GM18526 (cell line): ENCODE measurements at regions not wholly inside any gene's neighbourhood (a gene's known extent, or its start where the extent isn't known, plus 50 kb on each side); places are given as distances from the start of the nearest gene placed in this dataset.

Experiments used
- POLR2A ChIP-seq: IDR thresholded peaks from 3 replicates; pipeline ENCODE4 v1.6.1; 2011; ENCODE audit not compliant: insufficient read length; ENCODE audit errors: extremely low read depth

DNA sequence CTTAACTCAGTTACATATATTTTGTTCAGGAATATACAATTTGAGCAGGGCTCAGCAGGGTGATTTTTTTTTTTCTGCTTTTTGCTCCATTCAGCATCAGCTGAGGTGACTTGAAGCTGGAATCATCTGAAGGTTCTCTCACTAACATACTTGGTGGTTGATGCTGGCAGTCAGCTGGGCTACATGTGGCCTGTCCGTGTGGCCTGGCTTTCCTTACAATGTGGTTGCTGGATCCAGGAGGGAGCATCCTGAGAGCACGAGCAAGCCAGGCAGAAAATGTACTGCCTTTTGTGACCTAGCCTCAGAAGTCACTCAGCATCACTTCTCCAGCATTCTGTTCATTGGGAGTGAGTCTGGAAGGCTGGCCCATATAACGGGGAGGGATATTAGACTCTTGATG, 151.6 kb upstream of the E2F8 start:
- no peak for TF ChIP-seq POLR2A

DNA sequence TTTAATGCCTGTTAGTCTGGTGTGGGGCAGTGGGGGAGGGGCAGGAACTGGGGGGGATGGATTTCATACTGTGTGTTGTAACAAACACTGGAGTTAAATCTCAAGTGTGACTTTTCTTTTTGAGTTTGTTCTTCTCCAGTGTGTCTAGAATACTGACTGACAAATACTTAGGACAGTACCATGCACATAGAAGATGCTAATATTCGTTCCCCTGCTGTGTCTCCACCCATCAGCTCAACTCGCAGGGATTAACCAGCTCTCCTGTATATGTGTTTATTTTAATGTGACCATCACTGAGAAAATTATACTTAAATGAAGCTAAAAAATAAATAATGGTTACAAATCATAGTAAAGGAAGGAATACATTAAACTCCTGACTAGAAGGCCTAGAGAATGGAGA, 150.9 kb upstream of the E2F8 start:
- no peak for TF ChIP-seq POLR2A

DNA sequence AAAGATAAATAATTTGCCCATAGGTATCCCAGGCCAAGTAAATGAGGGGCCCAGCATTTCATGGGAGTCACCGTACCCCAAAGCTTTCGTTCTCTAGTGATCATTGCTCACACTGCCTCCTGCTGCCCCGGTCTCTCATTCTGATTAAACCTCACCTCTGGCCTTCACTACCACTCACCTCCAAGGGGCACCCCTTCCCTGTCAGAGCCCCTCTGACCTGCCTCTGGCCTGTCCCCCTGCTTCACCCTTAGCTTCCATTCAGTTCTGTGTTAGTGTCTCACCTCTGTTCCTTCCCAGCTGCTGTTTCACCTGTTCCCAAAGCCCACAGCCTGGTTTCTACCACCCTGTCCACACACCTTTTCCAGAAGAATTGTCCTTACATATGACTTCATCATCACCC, 150.3 kb upstream of the E2F8 start:
- no peak for TF ChIP-seq POLR2A

DNA sequence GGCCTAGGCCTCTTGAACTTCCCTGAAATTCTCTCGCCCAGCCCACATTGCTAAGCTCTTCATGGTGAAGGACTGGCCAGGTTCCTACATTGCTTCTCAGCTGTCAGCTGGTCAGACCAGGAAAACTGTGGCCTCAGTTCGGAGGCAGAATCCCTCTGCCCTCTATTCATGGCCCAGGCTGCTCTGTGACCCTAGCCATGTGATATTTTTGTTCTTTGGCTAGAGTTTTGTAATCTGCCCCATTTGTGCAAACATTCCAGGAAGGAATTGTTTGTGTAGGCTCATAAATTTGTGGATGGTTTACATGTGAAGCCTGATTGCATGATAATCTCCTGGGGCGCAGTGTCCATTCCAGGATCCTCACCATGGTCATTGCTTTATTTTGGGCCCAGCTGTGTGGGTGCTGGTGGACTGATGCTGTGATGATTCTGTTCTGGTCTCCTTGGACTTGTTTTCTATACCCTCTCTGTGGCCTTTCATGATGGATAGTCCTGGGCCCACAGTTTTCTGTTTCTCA, 149.1 kb upstream of the E2F8 start:
- no peak for TF ChIP-seq POLR2A

DNA sequence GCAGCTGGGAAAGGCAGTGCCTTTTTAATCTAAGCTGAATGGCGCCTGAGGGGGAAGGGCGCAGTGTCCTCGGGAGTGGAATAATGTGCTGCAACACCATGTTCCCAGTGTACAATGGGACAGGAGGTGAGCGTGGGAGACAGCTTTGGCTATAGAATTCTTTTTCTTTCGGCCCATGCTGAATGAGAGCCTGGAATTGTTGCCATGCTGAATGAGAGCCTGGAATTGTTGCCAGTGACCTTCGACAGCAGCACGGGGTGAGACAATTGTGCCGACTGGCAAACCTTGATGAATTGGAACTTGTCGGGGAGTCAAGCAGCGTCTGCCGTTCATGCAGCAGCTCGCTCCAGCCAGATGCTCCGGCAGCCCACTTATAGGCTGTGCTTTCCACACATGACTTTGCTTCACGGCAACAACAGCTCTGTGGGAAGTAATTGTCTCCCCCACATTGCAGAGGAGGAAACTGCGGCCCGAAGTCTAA, 141.4 kb upstream of the E2F8 start:
- no peak for TF ChIP-seq POLR2A

DNA sequence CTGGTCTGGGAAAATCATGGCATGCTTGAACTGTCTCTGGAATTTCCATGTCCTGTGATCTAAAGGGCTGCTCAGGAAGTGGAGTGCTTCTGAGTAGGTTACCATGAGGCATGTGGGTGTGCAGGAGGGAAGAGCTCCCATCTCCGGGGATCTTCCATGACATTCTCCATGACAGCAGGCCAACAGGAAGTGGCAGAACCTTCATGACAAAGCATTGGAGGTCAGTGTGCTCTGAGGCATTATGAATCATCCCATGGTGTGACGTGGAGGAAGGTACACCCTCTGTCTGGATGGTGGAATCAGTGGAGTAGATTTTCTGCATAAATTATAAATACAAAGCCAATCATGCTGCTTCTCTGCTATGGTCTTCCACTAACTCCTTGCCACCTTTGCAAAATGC, 139.6 kb upstream of the E2F8 start:
- TF ChIP-seq POLR2A: no peak

DNA sequence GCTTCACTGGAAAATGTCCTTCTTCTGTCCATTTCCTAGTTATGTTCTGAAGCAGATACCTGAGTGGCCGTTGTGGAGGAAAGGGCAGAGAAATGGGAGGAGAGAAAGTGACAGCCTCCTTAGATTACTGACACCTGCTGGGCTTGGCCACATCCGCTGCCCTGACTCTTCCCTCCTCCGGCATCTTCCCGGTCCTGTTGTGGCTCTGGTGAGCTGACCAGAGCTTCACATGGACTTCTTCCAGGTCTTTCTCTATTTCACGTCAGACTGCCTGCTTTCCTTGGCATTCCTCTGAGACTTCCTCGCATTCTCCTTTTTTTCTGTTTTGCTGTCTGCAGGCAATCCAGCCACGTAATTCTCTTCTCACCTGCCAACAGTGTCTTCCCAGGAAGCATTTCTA, 138.7 kb upstream of the E2F8 start:
- no peak for TF ChIP-seq POLR2A

DNA sequence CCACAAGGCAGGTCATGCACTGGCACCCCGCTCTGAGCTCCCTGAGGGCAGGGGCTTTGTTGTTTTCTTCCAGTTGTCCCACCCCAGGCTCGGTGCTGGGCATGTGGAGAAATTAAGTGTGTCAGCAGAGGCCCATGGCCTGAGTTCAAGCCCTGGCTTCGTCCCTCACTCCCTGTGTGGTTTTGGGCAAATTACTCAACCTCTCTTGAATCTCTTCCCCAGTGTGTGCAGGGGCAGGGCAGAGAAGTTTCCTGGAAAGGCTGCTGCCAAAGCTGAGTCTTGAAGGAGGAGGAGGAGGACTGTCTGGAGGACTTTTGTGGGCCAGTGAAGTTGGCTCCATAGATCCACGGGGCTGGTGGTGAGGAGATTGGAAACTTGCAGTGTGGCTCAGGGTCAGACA, 138.1 kb upstream of the E2F8 start:
- TF ChIP-seq POLR2A: no peak

DNA sequence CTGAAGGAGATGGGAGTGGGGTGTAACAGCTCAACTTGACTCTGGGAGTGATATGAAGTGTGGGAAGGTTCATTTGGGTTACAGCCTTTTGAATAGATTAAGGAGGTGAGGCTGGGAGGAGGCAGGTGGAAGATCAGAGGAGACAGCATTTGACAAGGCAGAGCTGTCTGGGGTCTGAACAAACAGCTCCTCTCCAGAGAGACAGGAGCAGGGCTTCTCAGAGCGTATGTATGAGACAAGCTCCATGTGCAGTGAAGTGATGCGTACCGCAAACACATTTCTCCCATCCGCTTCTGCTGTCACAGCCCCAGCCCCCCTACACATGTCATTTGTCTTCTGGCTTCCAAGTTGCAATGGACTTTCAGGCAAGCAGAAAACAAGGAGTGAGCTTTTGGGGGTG, 137.1 kb upstream of the E2F8 start:
- TF ChIP-seq POLR2A: no peak

DNA sequence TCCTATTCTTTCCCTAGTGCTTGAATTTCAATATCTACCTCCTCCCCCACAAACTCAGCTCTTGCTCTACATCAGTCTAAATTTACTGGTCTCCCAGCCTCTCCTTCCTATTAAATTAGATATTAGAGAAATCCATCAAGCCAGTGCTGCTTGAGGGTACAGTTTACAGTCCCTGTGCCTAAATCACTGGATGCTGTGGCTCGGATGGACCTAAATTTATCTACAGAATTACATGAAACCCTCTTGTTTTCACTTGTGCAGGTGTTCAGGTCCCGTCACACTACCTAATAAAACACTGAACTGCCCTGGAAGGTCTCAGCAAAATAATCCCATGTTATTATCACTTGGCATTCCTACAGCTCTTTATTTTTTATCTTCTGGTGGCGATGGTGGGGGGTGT, 134.7 kb upstream of the E2F8 start:
- TF ChIP-seq POLR2A: no peak

DNA sequence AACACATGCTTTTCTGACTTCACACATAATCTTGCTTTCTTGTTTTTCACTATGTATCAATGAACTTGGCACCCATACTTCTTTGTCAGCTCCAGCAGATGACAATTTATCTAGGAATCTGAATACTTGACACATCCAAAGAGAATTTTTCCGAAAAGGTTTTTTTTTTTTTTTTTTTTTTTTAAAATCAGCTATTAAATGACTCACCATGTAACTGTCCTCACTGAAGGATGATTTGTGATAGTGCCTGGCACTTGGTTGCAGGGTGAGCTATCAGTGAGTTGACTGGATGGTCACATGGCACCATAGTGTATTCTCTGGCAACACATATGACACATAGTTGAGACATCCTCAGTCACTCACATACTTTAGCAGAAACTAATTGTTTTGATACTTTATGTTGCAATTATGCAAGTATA, 133.4 kb upstream of the E2F8 start:
- TF ChIP-seq POLR2A: no peak

DNA sequence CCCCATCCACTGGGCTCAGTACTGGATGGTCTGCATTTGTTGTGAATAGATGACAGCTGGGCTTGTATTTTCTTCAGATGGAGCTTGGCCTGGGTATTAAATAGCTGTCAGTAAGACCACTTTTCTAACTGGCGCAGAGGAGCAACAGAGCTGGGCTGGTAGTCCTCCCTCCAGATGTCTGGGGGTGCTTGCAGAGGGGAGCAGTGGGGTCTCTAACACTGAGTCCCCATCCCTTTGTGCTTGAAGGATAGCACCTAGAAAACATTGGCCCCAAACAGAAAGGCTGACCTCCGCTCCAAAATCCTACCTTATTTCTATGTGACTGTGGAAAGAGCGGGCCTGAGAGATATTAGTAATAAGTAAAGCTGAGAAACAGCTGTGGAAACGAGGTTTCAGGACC, 131.6 kb upstream of the E2F8 start:
- TF ChIP-seq POLR2A: no peak

DNA sequence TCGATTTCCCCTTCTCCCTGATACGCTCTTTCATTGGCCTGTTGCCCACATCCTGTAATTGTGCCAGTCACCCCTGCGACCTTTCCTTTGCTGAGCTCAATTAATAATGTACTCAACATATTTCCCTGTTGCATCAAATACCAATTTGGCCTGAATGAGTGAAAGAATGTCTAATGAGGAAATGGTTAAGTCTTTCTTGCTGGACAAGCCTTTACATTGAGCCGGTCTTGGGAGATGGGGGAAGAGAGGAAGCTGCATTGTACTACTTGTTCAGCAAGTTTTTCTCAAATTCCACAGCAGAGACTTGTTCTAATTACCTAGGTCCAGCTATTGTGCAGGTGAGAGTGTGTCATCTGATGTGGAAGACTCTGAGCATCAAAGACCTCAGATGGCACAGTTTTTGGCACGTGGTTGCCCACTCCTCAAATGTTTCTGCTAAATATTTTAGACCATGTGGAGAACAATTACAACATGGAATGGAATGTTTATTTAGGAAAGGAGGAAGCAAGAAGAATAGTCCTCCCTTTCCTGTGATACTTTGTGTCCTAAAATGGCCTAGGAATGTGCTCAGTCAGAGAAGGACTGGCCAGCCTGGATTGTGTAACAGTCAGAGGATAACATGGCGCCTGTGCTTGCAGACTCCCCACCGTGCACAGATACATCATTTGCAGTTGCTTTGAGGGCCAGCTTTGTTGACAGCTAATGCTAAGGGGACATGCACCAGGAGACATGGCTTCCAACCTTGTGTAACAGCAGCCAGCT, 129.5 kb upstream of the E2F8 start:
- TF ChIP-seq POLR2A: no peak

DNA sequence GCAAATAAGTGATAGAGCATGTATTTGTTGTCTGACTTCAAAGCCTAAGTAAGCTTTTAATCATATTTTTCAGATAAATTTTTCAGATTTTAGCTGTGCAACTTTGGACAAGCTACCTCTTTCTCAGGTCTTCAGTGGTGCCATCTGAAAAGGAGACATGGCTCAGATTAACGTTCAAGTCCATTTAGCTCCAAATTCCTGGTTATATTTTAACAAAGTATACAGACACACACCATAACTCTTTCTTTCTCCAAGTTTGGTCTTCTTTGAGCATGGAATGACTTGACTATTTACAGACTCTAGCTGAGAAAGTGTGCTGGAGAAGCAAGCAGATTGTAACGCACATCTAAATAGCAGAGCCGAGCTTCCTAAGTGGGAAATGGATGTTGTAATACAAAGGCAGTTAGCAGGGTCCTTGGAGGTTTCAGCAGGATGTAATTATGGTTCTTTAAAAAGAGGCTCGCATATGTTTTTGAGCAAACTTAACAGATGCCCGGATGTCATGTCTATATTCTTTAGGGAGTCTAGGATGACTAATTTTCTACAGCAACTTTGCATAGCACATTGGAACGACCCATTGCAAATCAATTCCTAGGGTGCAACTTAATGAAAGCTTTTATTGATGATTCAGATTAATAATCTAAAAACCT, 128.1 kb upstream of the E2F8 start:
- TF ChIP-seq POLR2A: no peak

DNA sequence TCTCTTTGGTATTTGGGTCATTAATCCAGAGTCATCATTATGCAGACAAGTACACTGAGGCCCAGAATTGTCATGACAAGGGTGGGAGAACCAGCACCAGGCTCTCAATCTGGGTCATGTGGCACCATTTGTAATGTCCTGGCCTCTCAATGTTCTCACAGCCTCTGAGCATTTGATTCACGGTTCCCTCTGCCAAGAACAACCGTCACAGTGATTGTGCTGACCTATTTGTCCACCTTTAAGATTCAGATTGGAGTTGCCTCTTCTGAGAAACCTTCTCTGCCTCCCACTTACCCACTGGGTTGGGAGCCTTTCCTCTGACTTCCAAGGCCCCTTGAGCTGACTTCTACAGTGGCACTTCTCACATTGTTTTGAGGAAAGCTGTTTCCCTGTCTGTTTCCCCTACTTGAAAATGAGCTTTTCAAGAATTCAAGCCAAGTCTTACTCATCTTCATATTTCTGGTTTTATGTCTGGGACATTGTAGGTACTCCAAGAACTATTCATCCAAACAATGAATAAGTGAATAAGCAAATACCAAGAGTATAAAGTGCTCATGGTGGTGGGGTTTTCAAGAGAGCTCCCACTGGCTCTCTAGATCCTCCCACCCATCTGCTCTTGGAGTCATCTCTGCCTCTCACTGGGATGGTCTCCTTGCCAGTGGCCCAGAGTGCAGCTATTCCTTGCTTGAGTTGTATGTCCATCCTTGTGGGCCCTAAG, 126.4 kb upstream of the E2F8 start:
- TF ChIP-seq POLR2A: no peak

DNA sequence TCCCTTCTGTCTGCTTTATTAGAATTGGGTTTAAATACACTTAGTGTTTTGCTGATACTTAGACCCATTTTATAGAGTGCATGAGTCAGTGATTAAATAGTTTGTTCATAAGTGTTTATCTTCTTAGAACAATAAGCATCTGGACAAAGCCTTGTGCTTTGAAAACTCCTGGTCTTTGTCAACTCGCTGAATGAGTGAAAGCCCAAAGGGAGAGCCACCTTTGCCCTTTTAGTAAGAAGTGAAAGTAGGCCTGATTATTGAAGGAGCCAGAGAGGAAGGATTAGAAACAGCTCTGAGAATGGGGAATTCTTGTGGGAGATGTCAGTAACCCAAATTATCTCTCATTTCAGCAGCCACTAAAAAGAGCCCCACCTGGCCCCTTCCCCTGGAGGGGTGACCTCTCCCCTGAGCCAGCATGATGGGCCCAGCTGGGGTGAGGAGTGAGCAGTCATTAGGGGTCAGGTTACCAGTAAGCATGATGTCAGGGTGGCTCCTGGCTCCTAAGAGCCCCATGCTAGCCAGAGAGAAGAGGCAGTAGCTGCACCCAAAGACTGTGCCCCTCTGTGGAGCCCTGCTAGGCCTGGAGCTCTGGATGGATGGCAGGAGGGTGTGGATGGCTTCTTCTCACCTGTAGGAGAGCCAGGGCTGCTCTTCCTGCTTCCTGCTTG, 125.1 kb upstream of the E2F8 start:
- TF ChIP-seq POLR2A: no peak
